ENCODE measurements at regions not wholly inside any gene's neighbourhood (a gene's known extent, or its start where the extent isn't known, plus 50 kb on each side); places are given as distances from the start of the nearest gene placed in this dataset.

- ATAC-seq = no peak
- no peak for DNase-seq
- H3K4me3 Mint-ChIP-seq = no peak overlapping the region
- H3K27me3 Mint-ChIP-seq (ENCODE audit: low read depth) = peaks cover 2% of the 10 kb centered on the region
- H3K36me3 Mint-ChIP-seq (ENCODE audit: insufficient read depth) = no peaks in the 10 kb centered on the region
- no peaks in the 10 kb centered on the region for H3K4me1 Mint-ChIP-seq (ENCODE audit: low read depth)
- H3K9me3 Mint-ChIP-seq = peaks cover 13% of the 10 kb centered on the region
Measured at GRCh38 chr11:122062763-122063162, 53.3 kb downstream of the BLID start.

DNA sequence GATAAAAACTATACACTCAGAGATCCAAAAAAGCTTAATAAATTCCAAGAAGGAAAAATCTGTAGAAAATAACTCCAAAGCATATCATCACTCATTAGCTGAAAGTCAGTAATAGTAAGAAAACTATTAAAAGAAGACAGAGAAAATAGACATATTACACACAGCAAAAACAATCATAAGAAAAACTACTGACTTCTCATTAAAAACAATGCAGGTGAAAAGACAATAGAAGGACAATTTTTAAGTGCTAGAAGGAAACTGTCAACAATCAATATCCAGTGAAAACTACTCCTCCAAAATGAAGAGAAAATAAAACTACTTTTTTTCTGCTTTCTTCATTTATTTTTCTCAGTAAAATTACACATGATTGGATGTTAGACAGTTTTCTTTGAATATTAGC is 56.5 kb downstream of the BLID start:
- Mint-ChIP-seq H3K4me3 (no peak overlapping the region), H3K9me3 (peaks cover 13% of the 10 kb centered on the region), H3K36me3 (ENCODE audit: insufficient read depth) (no peaks in the 10 kb centered on the region), H3K4me1 (ENCODE audit: low read depth) (no peaks in the 10 kb centered on the region), H3K27me3 (ENCODE audit: low read depth) (peaks cover 2% of the 10 kb centered on the region)
- DNase-seq = no peak
- ATAC-seq = no peak

DNA sequence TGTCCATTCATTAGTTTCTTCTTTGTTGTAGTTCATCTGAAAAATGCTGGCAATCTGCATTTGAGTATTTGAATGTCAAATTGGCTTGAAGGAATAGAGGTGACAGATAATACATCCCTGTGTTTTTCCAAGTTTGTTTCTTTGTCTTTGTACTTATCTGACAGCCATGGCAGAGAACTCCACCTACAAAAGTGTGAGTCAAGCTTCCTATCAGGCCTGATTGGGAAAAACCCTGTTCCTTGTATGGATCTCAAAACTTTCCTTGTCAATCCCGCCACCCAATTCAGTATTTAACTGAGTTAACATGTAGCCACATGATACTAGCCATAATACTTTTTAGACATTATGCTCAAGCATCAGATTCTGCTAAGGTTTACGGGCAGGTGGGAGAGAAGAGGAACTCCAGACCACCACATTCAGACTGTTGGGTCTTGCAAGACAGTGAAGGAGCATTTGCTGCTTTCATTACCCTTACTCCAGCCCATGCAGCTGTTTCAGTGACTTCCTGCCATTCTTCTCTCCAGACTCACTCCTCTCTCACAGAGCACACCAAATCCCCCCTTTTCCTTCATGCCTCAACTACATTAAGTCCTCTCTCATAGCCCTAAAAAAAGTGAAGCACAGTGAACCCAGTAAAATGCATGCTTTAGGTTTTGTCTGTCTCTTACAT is 65.9 kb downstream of the BLID start:
- peaks cover 2% of the 10 kb centered on the region for H3K27me3 Mint-ChIP-seq (ENCODE audit: low read depth)
- DNase-seq (no peak), ATAC-seq (no peak)
- peaks cover 11% of the 10 kb centered on the region for H3K9me3 Mint-ChIP-seq
- H3K36me3 Mint-ChIP-seq (ENCODE audit: insufficient read depth) = no peaks in the 10 kb centered on the region
- H3K4me1 Mint-ChIP-seq (ENCODE audit: low read depth) = no peaks in the 10 kb centered on the region
- H3K4me3 Mint-ChIP-seq = no peak overlapping the region

GRCh38 chr11:122048401-122048800 is 67.6 kb downstream of the BLID start:
- Mint-ChIP-seq H3K4me3 (no peak overlapping the region), H3K4me1 (ENCODE audit: low read depth) (no peaks in the 10 kb centered on the region), H3K36me3 (ENCODE audit: insufficient read depth) (no peaks in the 10 kb centered on the region), H3K27me3 (ENCODE audit: low read depth) (peaks cover 2% of the 10 kb centered on the region), H3K9me3 (peaks cover 11% of the 10 kb centered on the region)
- no peak for ATAC-seq
- DNase-seq = no peak

DNA sequence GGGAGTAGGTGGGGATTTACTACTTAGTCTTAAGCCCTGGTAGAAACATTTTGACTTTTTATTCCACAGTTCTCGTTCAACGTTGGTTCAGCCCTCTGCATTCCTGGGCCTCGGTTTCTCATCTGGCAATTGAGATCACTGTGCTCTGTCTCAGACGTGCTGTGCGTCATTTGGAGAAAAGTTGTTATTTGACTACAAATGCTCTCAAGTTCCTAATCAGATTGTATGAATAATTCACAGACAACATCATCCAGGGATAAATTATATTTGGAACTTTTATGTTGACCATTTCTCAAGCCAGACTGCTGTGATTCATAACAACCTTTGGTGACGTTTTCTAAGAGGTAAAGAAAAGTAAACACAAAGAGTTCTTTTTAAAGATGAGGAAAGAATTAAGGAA is 69.2 kb downstream of the BLID start:
- no peak for ATAC-seq
- Mint-ChIP-seq H3K9me3 (peaks cover 5% of the 10 kb centered on the region), H3K27me3 (ENCODE audit: low read depth) (peaks cover 2% of the 10 kb centered on the region), H3K36me3 (ENCODE audit: insufficient read depth) (no peaks in the 10 kb centered on the region), H3K4me1 (ENCODE audit: low read depth) (no peaks in the 10 kb centered on the region), H3K4me3 (no peak overlapping the region)
- no peak for DNase-seq

GRCh38 chr11:122046438-122046837 is 69.6 kb downstream of the BLID start:
- no peaks in the 10 kb centered on the region for H3K4me1 Mint-ChIP-seq (ENCODE audit: low read depth)
- no peak overlapping the region for H3K4me3 Mint-ChIP-seq
- DNase-seq (no peak), ATAC-seq (no peak)
- no peaks in the 10 kb centered on the region for H3K36me3 Mint-ChIP-seq (ENCODE audit: insufficient read depth)
- H3K27me3 Mint-ChIP-seq (ENCODE audit: low read depth) = peaks cover 2% of the 10 kb centered on the region
- peaks cover 4% of the 10 kb centered on the region for H3K9me3 Mint-ChIP-seq

DNA sequence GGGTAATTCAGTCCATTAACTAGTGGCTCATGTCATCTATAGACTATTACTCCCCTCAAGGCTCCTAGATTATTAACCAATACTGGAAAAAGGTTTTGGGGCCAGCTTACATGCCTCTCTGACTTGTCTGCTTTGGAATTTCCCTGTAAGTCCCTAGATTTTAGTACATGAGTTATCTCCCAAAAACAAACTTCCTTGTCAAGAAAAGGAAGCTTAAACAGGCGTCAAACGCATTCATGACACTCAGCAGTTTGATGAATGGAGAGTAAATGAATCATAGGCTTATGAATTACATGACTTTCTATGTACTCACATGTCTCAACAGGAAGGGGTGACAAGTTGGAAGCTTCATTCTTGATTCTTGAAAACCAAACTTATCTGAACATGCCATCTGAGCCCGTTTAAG is 70.8 kb downstream of the BLID start:
- Mint-ChIP-seq H3K27me3 (ENCODE audit: low read depth) (no peaks in the 10 kb centered on the region), H3K4me1 (ENCODE audit: low read depth) (no peaks in the 10 kb centered on the region), H3K4me3 (no peak overlapping the region), H3K9me3 (no peaks in the 10 kb centered on the region), H3K36me3 (ENCODE audit: insufficient read depth) (no peaks in the 10 kb centered on the region)
- no peak for DNase-seq
- ATAC-seq = no peak

GRCh38 chr11:122044086-122044485 is 71.9 kb downstream of the BLID start:
- ATAC-seq = no peak
- Mint-ChIP-seq H3K4me3 (no peak overlapping the region), H3K9me3 (no peaks in the 10 kb centered on the region), H3K36me3 (ENCODE audit: insufficient read depth) (no peaks in the 10 kb centered on the region), H3K27me3 (ENCODE audit: low read depth) (no peaks in the 10 kb centered on the region), H3K4me1 (ENCODE audit: low read depth) (no peaks in the 10 kb centered on the region)
- DNase-seq = no peak

DNA sequence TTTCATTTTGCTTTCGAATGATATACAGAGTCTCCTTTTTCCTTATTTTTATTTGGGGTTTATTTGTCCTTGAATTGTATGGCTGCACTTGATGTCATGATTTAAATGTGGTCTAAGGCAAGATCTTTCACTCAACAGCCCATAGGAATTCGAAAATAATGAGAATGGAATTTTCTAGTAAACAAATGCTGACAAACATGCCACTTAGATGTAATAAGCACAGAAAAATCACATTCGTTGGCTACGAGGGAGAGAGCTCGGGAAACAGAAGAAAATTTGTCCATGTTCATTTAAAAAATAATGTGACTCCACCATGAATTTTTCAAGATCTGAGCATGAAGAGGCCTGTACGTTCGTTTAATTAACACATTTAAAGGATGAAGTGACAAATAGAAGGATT is 73.0 kb downstream of the BLID start:
- Mint-ChIP-seq H3K4me1 (ENCODE audit: low read depth) (no peaks in the 10 kb centered on the region), H3K27me3 (ENCODE audit: low read depth) (no peaks in the 10 kb centered on the region), H3K36me3 (ENCODE audit: insufficient read depth) (no peaks in the 10 kb centered on the region), H3K4me3 (no peak overlapping the region), H3K9me3 (no peaks in the 10 kb centered on the region)
- ATAC-seq (no peak), DNase-seq (no peak)

DNA sequence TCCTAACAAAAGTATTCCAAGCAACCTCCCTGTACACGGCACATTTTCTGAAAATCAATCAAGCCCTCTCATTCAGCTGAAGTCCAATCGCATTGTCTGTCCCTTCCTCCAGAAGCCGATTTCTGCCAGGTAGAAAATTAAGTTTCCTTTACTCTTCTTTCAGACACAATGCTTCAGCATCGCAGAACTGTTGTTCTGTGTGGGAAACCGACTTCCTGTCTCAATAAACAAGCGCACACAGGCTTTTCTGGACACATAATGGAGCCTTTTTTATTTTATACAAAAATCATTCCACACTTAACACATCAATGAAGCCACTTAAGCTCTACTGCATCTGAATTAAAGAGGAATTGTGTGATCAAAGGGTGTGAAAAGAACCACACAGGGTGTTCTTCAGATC is 75.6 kb downstream of the BLID start:
- no peaks in the 10 kb centered on the region for H3K36me3 Mint-ChIP-seq (ENCODE audit: insufficient read depth)
- H3K4me3 Mint-ChIP-seq = no peak overlapping the region
- no peaks in the 10 kb centered on the region for H3K4me1 Mint-ChIP-seq (ENCODE audit: low read depth)
- no peaks in the 10 kb centered on the region for H3K9me3 Mint-ChIP-seq
- ATAC-seq = no peak
- no peak for DNase-seq
- no peaks in the 10 kb centered on the region for H3K27me3 Mint-ChIP-seq (ENCODE audit: low read depth)

GRCh38 chr11:122038543-122038942 is 77.5 kb downstream of the BLID start:
- H3K4me1 Mint-ChIP-seq (ENCODE audit: low read depth) = no peaks in the 10 kb centered on the region
- no peak for ATAC-seq
- no peak for DNase-seq
- H3K9me3 Mint-ChIP-seq = no peaks in the 10 kb centered on the region
- no peak overlapping the region for H3K4me3 Mint-ChIP-seq
- no peaks in the 10 kb centered on the region for H3K27me3 Mint-ChIP-seq (ENCODE audit: low read depth)
- H3K36me3 Mint-ChIP-seq (ENCODE audit: insufficient read depth) = no peaks in the 10 kb centered on the region

- H3K4me3 Mint-ChIP-seq = no peak overlapping the region
- H3K36me3 Mint-ChIP-seq (ENCODE audit: insufficient read depth) = no peaks in the 10 kb centered on the region
- H3K4me1 Mint-ChIP-seq (ENCODE audit: low read depth) = no peaks in the 10 kb centered on the region
- H3K9me3 Mint-ChIP-seq = no peaks in the 10 kb centered on the region
- no peaks in the 10 kb centered on the region for H3K27me3 Mint-ChIP-seq (ENCODE audit: low read depth)
- DNase-seq (no peak), ATAC-seq (no peak)
Measured at GRCh38 chr11:122037911-122038310, 78.1 kb downstream of the BLID start.

GRCh38 chr11:122036493-122036892 is 79.5 kb downstream of the BLID start:
- no peaks in the 10 kb centered on the region for H3K27me3 Mint-ChIP-seq (ENCODE audit: low read depth)
- H3K36me3 Mint-ChIP-seq (ENCODE audit: insufficient read depth) = no peaks in the 10 kb centered on the region
- no peaks in the 10 kb centered on the region for H3K4me1 Mint-ChIP-seq (ENCODE audit: low read depth)
- no peak overlapping the region for H3K4me3 Mint-ChIP-seq
- no peak for DNase-seq
- ATAC-seq = no peak
- H3K9me3 Mint-ChIP-seq = no peaks in the 10 kb centered on the region

DNA sequence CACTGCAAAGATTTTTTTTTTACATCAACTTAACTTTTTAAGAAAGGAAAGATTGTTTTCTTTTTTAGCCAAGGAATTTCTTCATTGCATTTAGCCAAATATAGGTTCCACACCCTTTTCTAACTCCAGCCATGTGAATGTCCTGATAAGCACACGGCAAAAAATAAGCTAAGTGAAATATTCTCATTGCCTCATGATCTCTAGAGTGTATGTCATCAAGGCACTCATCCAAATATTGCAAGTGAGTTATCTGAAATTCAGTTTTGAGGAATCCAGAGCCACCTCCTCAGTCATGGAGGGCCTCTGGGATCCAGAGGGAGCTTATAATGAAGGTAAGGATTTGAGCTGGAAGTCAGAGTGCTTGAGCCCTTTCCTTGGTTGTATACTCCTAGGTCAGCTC is 80.0 kb downstream of the BLID start:
- no peaks in the 10 kb centered on the region for H3K27me3 Mint-ChIP-seq (ENCODE audit: low read depth)
- ATAC-seq (no peak), DNase-seq (no peak)
- no peak overlapping the region for H3K4me3 Mint-ChIP-seq
- H3K4me1 Mint-ChIP-seq (ENCODE audit: low read depth) = no peaks in the 10 kb centered on the region
- no peaks in the 10 kb centered on the region for H3K9me3 Mint-ChIP-seq
- no peaks in the 10 kb centered on the region for H3K36me3 Mint-ChIP-seq (ENCODE audit: insufficient read depth)

DNA sequence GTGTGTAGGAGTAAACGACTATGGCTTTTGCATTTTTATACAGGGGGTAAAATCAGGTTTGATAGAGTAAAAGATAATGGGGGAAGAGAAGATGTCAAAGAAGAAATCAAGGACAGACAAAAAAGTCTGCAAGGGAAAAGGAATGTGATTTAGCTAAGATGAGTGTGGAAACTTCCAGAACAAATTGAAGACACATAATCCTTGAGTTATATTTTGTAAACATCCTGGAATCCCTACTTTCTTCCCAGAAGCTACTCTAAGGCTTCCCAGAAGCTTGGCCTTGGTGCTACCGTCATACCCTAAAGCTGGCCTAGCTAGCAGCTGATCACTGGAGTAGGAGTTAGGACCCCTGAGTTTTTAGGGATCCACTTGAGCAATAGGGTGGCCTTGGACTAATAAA is 82.4 kb downstream of the BLID start:
- no peak overlapping the region for H3K4me3 Mint-ChIP-seq
- no peaks in the 10 kb centered on the region for H3K4me1 Mint-ChIP-seq (ENCODE audit: low read depth)
- DNase-seq (no peak), ATAC-seq (no peak)
- H3K36me3 Mint-ChIP-seq (ENCODE audit: insufficient read depth) = no peaks in the 10 kb centered on the region
- no peaks in the 10 kb centered on the region for H3K27me3 Mint-ChIP-seq (ENCODE audit: low read depth)
- H3K9me3 Mint-ChIP-seq = no peaks in the 10 kb centered on the region

GRCh38 chr11:122033193-122033592 is 82.8 kb downstream of the BLID start:
- DNase-seq (no peak), ATAC-seq (no peak)
- Mint-ChIP-seq H3K36me3 (ENCODE audit: insufficient read depth) (no peaks in the 10 kb centered on the region), H3K27me3 (ENCODE audit: low read depth) (peaks cover 3% of the 10 kb centered on the region), H3K9me3 (no peaks in the 10 kb centered on the region), H3K4me1 (ENCODE audit: low read depth) (no peaks in the 10 kb centered on the region), H3K4me3 (no peak overlapping the region)

Measured in activated T-cell treated with anti-CD3 and anti-CD28 coated beads, Interleukin-2, amount 50 U/mL, for 4 hours (primary cell).